GM12878 (cell line): ENCODE measurements at regions not wholly inside any gene's neighbourhood (a gene's known extent, or its start where the extent isn't known, plus 50 kb on each side); places are given as distances from the start of the nearest gene placed in this dataset.

Source experiments
- ATAC-seq: fragments of 200-7000 bp; cut with Tn5 transposase; 3 replicates; pipeline ENCODE4 v1.9.1; 2020; ENCODE audit warnings: mild to moderate bottlenecking, moderate library complexity
- BruUV-seq: library from RNA; stranded (reverse); fragments of 400-500 nt; replicated peaks from 2 replicates; lab custom pipeline; 2021; lab: Mats Ljungman, UMichigan
- CTCF ChIA-PET: fragments of 300-600 bp; sonication (Branson Sonifier 250); formaldehyde crosslinking; extraction: SDS; loops from one replicate; lab custom pipeline; 2021; ENCODE audit warnings: inconsistent platforms; lab: Yijun Ruan, JAX
- POLR2A ChIA-PET: fragments of 350-600 bp; formaldehyde crosslinking; extraction: SDS; loops from one replicate; lab custom pipeline; 2021; ENCODE audit warnings: inconsistent platforms; lab: Charles Lee
- RAD21 ChIA-PET: fragments of 300-600 bp; sonication (Branson Sonifier 250); formaldehyde crosslinking; loops from one replicate; lab custom pipeline; 2023; ENCODE audit warnings: antibody characterized with exemption; ENCODE audit not compliant: unreplicated experiment; lab: Charles Lee
- SMC1A ChIA-PET: fragments of 300-600 bp; sonication (Branson Sonifier 250); formaldehyde crosslinking; loops from one replicate; lab custom pipeline; 2023; ENCODE audit not compliant: unreplicated experiment, uncharacterized antibody; lab: Charles Lee
- DNase-seq: peaks from one replicate; pipeline ENCODE4 v3.0.0-alpha.2; 2011; ENCODE audit warnings: low read depth, low spot score
- FAIRE-seq: peaks from 3 replicates; lab custom pipeline; 2011; peaks lifted over from hg19 to GRCh38; lab: Jason Lieb, UNC
- H2AFZ ChIP-seq: 2 replicates; pipeline ENCODE4 v1.6.0; 2011; ENCODE audit warnings: low read depth, low read length, control low read depth; ENCODE audit not compliant: control insufficient read depth
- H3K27ac ChIP-seq: 2 replicates; pipeline ENCODE4 v1.5.1; 2011; ENCODE audit warnings: control low read depth; ENCODE audit not compliant: control insufficient read depth, insufficient read depth
- H3K27me3 ChIP-seq, 2 experiments: replicated peaks in 1 of 2; 2 replicates each; pipeline versions ENCODE4 v1.6.0 to v1.6.1; 2011; ENCODE audit warnings: low read length in 1 of 2; ENCODE audit not compliant: control insufficient read depth in 2 of 2, insufficient read depth in 2 of 2
- H3K36me3 ChIP-seq, 2 experiments: 2 replicates each; pipeline ENCODE4 v1.5.1; 2011; ENCODE audit warnings: low read length in 1 of 2; ENCODE audit not compliant: control insufficient read depth in 2 of 2, insufficient read depth in 2 of 2
- H3K4me1 ChIP-seq: 2 replicates; pipeline ENCODE4 v1.6.1; 2011; ENCODE audit warnings: mild to moderate bottlenecking, low read length, moderate library complexity, mixed read lengths; ENCODE audit not compliant: control insufficient read depth, insufficient read depth
- H3K4me2 ChIP-seq: 2 replicates; pipeline ENCODE4 v1.6.0; 2011; ENCODE audit warnings: control low read depth; ENCODE audit not compliant: control insufficient read depth, insufficient read depth
- H3K4me3 ChIP-seq: fragments of 200-600 bp; sonication (generic); 2 replicates; pipeline ENCODE4 v1.5.1; 2016
- H3K79me2 ChIP-seq: 2 replicates; pipeline ENCODE4 v1.6.0; 2011; ENCODE audit warnings: low read length; ENCODE audit not compliant: control insufficient read depth, insufficient read depth
- H3K9ac ChIP-seq: 2 replicates; pipeline ENCODE4 v1.8.0; 2011; ENCODE audit warnings: low read length, control low read depth, mixed read lengths; ENCODE audit not compliant: control insufficient read depth, insufficient read depth
- H3K9me3 ChIP-seq: replicated peaks from 3 replicates; pipeline ENCODE4 v1.5.1; 2011; ENCODE audit warnings: mild to moderate bottlenecking, low read length; ENCODE audit not compliant: control insufficient read depth, insufficient read depth
- H4K20me1 ChIP-seq: 2 replicates; pipeline ENCODE4 v1.6.0; 2011; ENCODE audit not compliant: control insufficient read depth, insufficient read depth
- BCL11A ChIP-seq: IDR thresholded peaks from 2 replicates; pipeline ENCODE4 v1.6.1; 2011; ENCODE audit warnings: low read depth, low read length
- BCL3 ChIP-seq: IDR thresholded peaks from 2 replicates; pipeline ENCODE4 v1.6.1; 2011; ENCODE audit warnings: borderline replicate concordance, low read depth, mild to moderate bottlenecking, moderate library complexity, low read length; ENCODE audit not compliant: insufficient read depth, poor library complexity, severe bottlenecking
- CBX5 ChIP-seq: sonication (generic); IDR thresholded peaks from 2 replicates; pipeline ENCODE4 v1.6.1; 2016; ENCODE audit warnings: low read depth, moderate library complexity, mild to moderate bottlenecking, inconsistent platforms
- FOXM1 ChIP-seq: IDR thresholded peaks from 2 replicates; pipeline ENCODE4 v1.6.1; 2012; ENCODE audit warnings: low read depth, mild to moderate bottlenecking, inconsistent platforms, low read length, moderate library complexity
- MEF2B ChIP-seq: fragments of 450-650 bp; IDR thresholded peaks from 2 replicates; pipeline ENCODE4 v1.6.1; 2018; ENCODE audit warnings: mild to moderate bottlenecking, moderate library complexity; ENCODE audit not compliant: partially characterized antibody, poor library complexity, severe bottlenecking
- MTA2 ChIP-seq: fragments of 450-650 bp; IDR thresholded peaks from 2 replicates; pipeline ENCODE4 v1.6.1; 2016; ENCODE audit warnings: low read depth, mild to moderate bottlenecking, moderate library complexity
- RCOR1 ChIP-seq: conservative IDR thresholded peaks from 2 replicates; pipeline ENCODE4 v1.6.1; 2012; ENCODE audit warnings: low read depth, low read length, improper control_type of control experiment
- REST ChIP-seq: IDR thresholded peaks from 2 replicates; pipeline ENCODE4 v1.6.1; 2012; ENCODE audit warnings: mild to moderate bottlenecking, low read depth, low read length
- RUNX3 ChIP-seq: IDR thresholded peaks from 2 replicates; pipeline ENCODE4 v1.6.1; 2012; ENCODE audit warnings: low read length, inconsistent platforms
- TAF1 ChIP-seq: IDR thresholded peaks from 2 replicates; pipeline ENCODE4 v1.6.1; 2011; ENCODE audit warnings: mild to moderate bottlenecking, low read depth, low read length, borderline replicate concordance
- WGBS: methylation state at CpG from one replicate; pipeline ENCODE4 v1.1.6; 2016; ENCODE audit warnings: low lambda C conversion rate; ENCODE audit not compliant: insufficient replicate concordance, insufficient coverage; ENCODE audit errors: missing lambda C conversion rate; 5-methylcytosine and 5-hydroxymethylcytosine counted together
- in situ Hi-C: fragments of 300-500 bp; cut with MboI; formaldehyde crosslinking; loops from 9 replicates; pipeline ENCODE4 v1.14.3; 2018; ENCODE audit warnings: mixed read lengths
- intact Hi-C: fragments of 100-400 bp; cut with micrococcal nuclease; formaldehyde crosslinking; loops from one replicate; pipeline ENCODE4 v1.14.2; 2022; ENCODE audit not compliant: unreplicated experiment
- TF ChIP-seq, protein P1 (sequence below): fragments of 450-650 bp; IDR thresholded peaks from 2 replicates; pipeline ENCODE4 v1.6.1; 2016; ENCODE audit warnings: mild to moderate bottlenecking

DNA sequence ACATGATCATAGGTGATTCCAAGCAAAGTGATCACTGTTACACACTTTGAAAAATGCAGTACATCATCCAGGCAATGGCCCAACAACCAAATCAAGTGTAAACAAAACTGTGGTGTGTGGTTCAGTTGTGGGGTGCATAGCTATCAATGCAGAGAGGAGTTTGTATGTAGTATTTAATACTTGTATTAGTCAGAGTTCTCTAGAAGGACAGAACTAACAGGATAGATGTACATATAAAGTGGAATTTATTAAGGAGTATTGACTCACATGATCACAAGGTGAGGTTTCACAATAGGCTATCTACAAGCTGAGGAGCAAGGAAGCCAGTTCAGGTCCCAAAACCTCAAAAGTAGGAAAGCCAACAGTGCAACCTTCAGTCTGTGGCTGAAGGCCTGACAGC lies 249.3 kb upstream of the HTR2A start:
- Histone ChIP-seq H3K27ac (no peak overlapping the region), H3K4me1 (peaks cover 6% of the 10 kb centered on the region; the same call in 1 of the 2 replicates), H2AFZ (no peak overlapping the region), H3K4me3 (no peak overlapping the region), H4K20me1 (no peaks in the 10 kb centered on the region), H3K9me3 (no peaks in the 10 kb centered on the region), H3K36me3 (no peaks in the 10 kb centered on the region), H3K9ac (no peak overlapping the region), H3K79me2 (no peaks in the 10 kb centered on the region), H3K27me3 (no peaks in the 10 kb centered on the region), H3K4me2 (no peak overlapping the region)
- FAIRE-seq = no peak
- ChIA-PET CTCF (no interaction called here), RAD21 (interaction anchor here (1.2 kb wide), 1 partner anchor 9 kb away, joined by 3 read pairs; no protein-coding TSS in a partner anchor), SMC1A (no interaction called here), POLR2A (no interaction called here)
- TF ChIP-seq RUNX3 (peak; percentile 16; the same call in 1 of the 2 replicates), REST (no peak)
- peak; percentile 29; the same call in 1 of the 3 replicates for ATAC-seq
- no TSS peak for BruUV-seq
- in situ Hi-C loops = no loop called here
- intact Hi-C loops = loop anchor here (5.0 kb wide), 1 partner anchor 164 kb away; no protein-coding TSS in a partner anchor
- no peak for DNase-seq

DNA sequence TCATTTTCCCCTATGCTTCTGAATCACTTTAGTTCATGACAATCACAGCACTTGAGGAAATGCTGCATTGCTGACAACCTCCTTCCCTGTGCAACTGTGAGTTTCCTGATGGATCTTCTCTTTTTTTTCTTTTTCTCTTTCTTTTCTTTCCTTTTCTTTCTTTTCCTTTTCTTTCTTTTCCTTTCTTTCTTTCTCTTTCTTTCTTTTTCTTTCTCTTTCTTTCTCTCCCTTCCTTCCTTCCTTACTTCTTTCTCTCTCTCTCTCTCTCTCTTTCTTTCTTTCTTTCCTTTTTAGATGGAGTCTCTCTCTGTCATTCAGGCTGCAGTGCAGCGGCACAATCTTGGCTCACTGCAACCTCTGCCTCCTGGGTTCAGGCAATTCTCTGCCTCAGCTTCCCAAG lies 247.9 kb upstream of the HTR2A start:
- peaks cover 6% of the 10 kb centered on the region; the same call in 1 of the 2 replicates for H3K4me1 ChIP-seq
- 94% methylated on average over 1 of the region's 1 CpG for WGBS
- no peaks in the 10 kb centered on the region for H3K27me3 ChIP-seq
- no peaks in the 10 kb centered on the region for H3K79me2 ChIP-seq
- BruUV-seq = no TSS peak
- ChIA-PET CTCF (no interaction called here), RAD21 (no interaction called here), POLR2A (no interaction called here), SMC1A (no interaction called here)
- H2AFZ ChIP-seq = no peak overlapping the region
- DNase-seq = no peak
- H3K27ac ChIP-seq = no peak overlapping the region
- no peaks in the 10 kb centered on the region for H4K20me1 ChIP-seq
- H3K36me3 ChIP-seq = no peaks in the 10 kb centered on the region
- no peak overlapping the region for H3K4me2 ChIP-seq
- no peak overlapping the region for H3K4me3 ChIP-seq
- ATAC-seq = no peak
- no peak overlapping the region for H3K9ac ChIP-seq
- no peak for FAIRE-seq
- in situ Hi-C loops = no loop called here
- intact Hi-C loops = loop anchor here (5.0 kb wide), 1 partner anchor 162 kb away; no protein-coding TSS in a partner anchor
- H3K9me3 ChIP-seq = no peaks in the 10 kb centered on the region; the same call in 2 of the 3 replicates
- TF ChIP-seq BCL3 (no peak), RCOR1 (no peak), FOXM1 (no peak), BCL11A (no peak), MTA2 (no peak), MEF2B (no peak), CBX5 (no peak), TAF1 (no peak)
- TF ChIP-seq, protein P1, sequence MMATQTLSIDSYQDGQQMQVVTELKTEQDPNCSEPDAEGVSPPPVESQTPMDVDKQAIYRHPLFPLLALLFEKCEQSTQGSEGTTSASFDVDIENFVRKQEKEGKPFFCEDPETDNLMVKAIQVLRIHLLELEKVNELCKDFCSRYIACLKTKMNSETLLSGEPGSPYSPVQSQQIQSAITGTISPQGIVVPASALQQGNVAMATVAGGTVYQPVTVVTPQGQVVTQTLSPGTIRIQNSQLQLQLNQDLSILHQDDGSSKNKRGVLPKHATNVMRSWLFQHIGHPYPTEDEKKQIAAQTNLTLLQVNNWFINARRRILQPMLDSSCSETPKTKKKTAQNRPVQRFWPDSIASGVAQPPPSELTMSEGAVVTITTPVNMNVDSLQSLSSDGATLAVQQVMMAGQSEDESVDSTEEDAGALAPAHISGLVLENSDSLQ = no peak
